GM21576 (cell line): ENCODE measurements at regions not wholly inside any gene's neighbourhood (a gene's known extent, or its start where the extent isn't known, plus 50 kb on each side); places are given as distances from the start of the nearest gene placed in this dataset.
"Not testable (repeated sequence)": the region's sequence is repeated elsewhere in the genome, so short reads cannot be mapped to it uniquely, and the experiment has no call there.

ENCODE experiments used
- ATAC-seq: cut with Tn5 transposase; IDR thresholded peaks from one replicate; pipeline ENCODE4 v1.9.1; 2021; ENCODE audit warnings: mild to moderate bottlenecking, moderate library complexity; ENCODE audit not compliant: unreplicated experiment

- ATAC-seq, result no peak
These were observed 88.0 kb upstream of the AK4 start for GRCh38 chr1:65059930-65060538.

- no peak for ATAC-seq
These were observed 85.7 kb upstream of the AK4 start for GRCh38 chr1:65062339-65062738.

GRCh38 chr1:65063025-65063424 is 85.0 kb upstream of the AK4 start:
- no peak for ATAC-seq

GRCh38 chr1:65064981-65065380 is 83.0 kb upstream of the AK4 start:
- ATAC-seq, result no peak

GRCh38 chr1:65065524-65066418 is 82.2 kb upstream of the AK4 start:
- no peak for ATAC-seq

GRCh38 chr1:65066419-65066765 is 81.6 kb upstream of the AK4 start:
- no peak for ATAC-seq

GRCh38 chr1:65066766-65067490 is 81.1 kb upstream of the AK4 start:
- peak; percentile 39 for ATAC-seq

- ATAC-seq, result peak; percentile 41
These were observed 80.4 kb upstream of the AK4 start for GRCh38 chr1:65067491-65068201.

- no peak for ATAC-seq
These were observed 79.6 kb upstream of the AK4 start for GRCh38 chr1:65068202-65069010.

- ATAC-seq, result no peak
These were observed 78.9 kb upstream of the AK4 start for GRCh38 chr1:65069011-65069565.

GRCh38 chr1:65072845-65073244 is 75.2 kb upstream of the AK4 start:
- no peak for ATAC-seq

GRCh38 chr1:65075123-65075976 is 72.7 kb upstream of the AK4 start:
- ATAC-seq, result peak; percentile 79

- ATAC-seq, result no peak
These were observed 70.6 kb upstream of the AK4 start for GRCh38 chr1:65077369-65077768.

- no peak for ATAC-seq
These were observed 68.1 kb upstream of the AK4 start for GRCh38 chr1:65079941-65080340.

- no peak for ATAC-seq
These were observed 65.5 kb upstream of the AK4 start for GRCh38 chr1:65082346-65083040.

- ATAC-seq, result no peak
These were observed 64.6 kb upstream of the AK4 start for GRCh38 chr1:65083263-65083896.

GRCh38 chr1:65084066-65084465 is 63.9 kb upstream of the AK4 start:
- no peak for ATAC-seq

GRCh38 chr1:65087519-65087918 is 60.5 kb upstream of the AK4 start:
- not testable (repeated sequence) for ATAC-seq
